Glutamatergic neuron (in vitro differentiated cells): ENCODE measurements at regions not wholly inside any gene's neighbourhood (a gene's known extent, or its start where the extent isn't known, plus 50 kb on each side); places are given as distances from the start of the nearest gene placed in this dataset.

Experiments used
- DNase-seq: peaks from one replicate; pipeline ENCODE4 v3.0.0; 2022
- H3K27ac Mint-ChIP-seq: one replicate; pipeline ENCODE4 v1.8.0; 2020; ENCODE audit warnings: mild to moderate bottlenecking, mixed read lengths, inconsistent platforms; ENCODE audit not compliant: unreplicated experiment
- H3K27me3 Mint-ChIP-seq: one replicate; pipeline ENCODE4 v1.8.0; 2020; ENCODE audit warnings: mild to moderate bottlenecking, moderate library complexity, mixed read lengths, inconsistent platforms; ENCODE audit not compliant: unreplicated experiment
- H3K36me3 Mint-ChIP-seq: one replicate; pipeline ENCODE4 v1.8.0; 2020; ENCODE audit warnings: mild to moderate bottlenecking, mixed read lengths, inconsistent platforms; ENCODE audit not compliant: unreplicated experiment
- H3K4me1 Mint-ChIP-seq: one replicate; pipeline ENCODE4 v1.8.0; 2020; ENCODE audit warnings: mild to moderate bottlenecking, low read depth, mixed read lengths, inconsistent platforms; ENCODE audit not compliant: unreplicated experiment
- H3K4me3 Mint-ChIP-seq: one replicate; pipeline ENCODE4 v1.8.0; 2020; ENCODE audit warnings: mild to moderate bottlenecking, mixed read lengths, inconsistent platforms; ENCODE audit not compliant: unreplicated experiment
- H3K9me3 Mint-ChIP-seq: one replicate; pipeline ENCODE4 v1.8.0; 2020; ENCODE audit warnings: mild to moderate bottlenecking, moderate library complexity, mixed read lengths, inconsistent platforms; ENCODE audit not compliant: unreplicated experiment
- CTCF ChIP-seq: fragments of 200-600 bp; sonication (generic); IDR thresholded peaks from one replicate; pipeline ENCODE4 v1.5.0; 2021; ENCODE audit not compliant: partially characterized antibody, unreplicated experiment

DNA sequence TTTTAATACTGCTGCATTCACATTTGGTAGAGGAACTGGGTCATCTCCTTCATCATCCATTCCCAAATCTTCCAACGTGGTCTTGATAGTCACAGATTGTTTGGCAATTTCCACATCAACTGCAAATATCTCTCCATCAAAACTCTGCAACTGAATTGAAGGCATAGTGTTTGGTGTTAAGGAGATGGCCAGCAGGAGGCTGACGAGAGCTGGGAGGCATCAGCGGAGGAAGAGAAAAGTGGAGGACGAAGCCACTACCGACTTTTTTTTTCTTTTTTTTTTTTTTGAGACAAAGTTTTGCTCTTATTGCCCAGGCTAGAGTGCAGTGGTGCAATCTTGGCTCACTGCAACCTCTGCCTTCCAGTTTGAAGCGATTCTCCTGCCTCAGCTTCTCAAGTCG is 205.0 kb upstream of the KCTD7 start:
- no peak overlapping the region for H3K27ac Mint-ChIP-seq
- no peaks in the 10 kb centered on the region for H3K9me3 Mint-ChIP-seq
- DNase-seq: no peak
- TF ChIP-seq CTCF: no peak
- peaks cover 3% of the 10 kb centered on the region for H3K27me3 Mint-ChIP-seq
- H3K4me3 Mint-ChIP-seq: no peak overlapping the region
- H3K4me1 Mint-ChIP-seq: peaks cover 18% of the 10 kb centered on the region
- H3K36me3 Mint-ChIP-seq: no peaks in the 10 kb centered on the region

- H3K4me3 Mint-ChIP-seq: no peak overlapping the region
- H3K36me3 Mint-ChIP-seq: no peaks in the 10 kb centered on the region
- no peak overlapping the region for H3K27ac Mint-ChIP-seq
- H3K9me3 Mint-ChIP-seq: no peaks in the 10 kb centered on the region
- no peak for TF ChIP-seq CTCF
- no peak for DNase-seq
- H3K4me1 Mint-ChIP-seq: peaks cover 9% of the 10 kb centered on the region
- H3K27me3 Mint-ChIP-seq: peaks cover 4% of the 10 kb centered on the region
Measured at GRCh38 chr7:66426332-66426731, 202.3 kb upstream of the KCTD7 start.

GRCh38 chr7:66426996-66427395 is 201.7 kb upstream of the KCTD7 start:
- no peak for DNase-seq
- no peak overlapping the region for H3K4me3 Mint-ChIP-seq
- H3K27me3 Mint-ChIP-seq: peaks cover 4% of the 10 kb centered on the region
- peaks cover 3% of the 10 kb centered on the region for H3K4me1 Mint-ChIP-seq
- no peaks in the 10 kb centered on the region for H3K36me3 Mint-ChIP-seq
- no peak overlapping the region for H3K27ac Mint-ChIP-seq
- no peaks in the 10 kb centered on the region for H3K9me3 Mint-ChIP-seq
- no peak for TF ChIP-seq CTCF

DNA sequence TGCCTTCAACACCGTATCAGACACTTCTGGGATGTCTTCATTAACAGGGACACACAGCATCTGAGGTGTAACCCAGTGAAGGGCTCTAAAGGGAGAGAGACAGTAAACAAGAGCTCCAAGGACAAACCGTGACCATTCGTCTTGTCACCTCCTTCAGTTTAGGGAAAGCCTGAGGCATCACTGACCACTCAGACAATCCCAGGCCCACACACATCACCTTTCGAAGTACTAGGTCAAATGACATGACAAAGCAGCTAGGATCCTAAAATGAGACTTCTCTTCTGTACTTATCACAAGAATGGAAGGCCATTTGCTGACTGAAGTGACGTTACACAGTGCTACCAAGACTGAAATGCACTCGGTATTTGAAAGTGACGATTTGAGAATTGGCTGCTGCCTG is 200.7 kb upstream of the KCTD7 start:
- H3K27ac Mint-ChIP-seq: no peak overlapping the region
- DNase-seq: no peak
- no peak for TF ChIP-seq CTCF
- H3K27me3 Mint-ChIP-seq: peaks cover 4% of the 10 kb centered on the region
- H3K4me1 Mint-ChIP-seq: peaks cover 2% of the 10 kb centered on the region
- no peaks in the 10 kb centered on the region for H3K36me3 Mint-ChIP-seq
- H3K9me3 Mint-ChIP-seq: no peaks in the 10 kb centered on the region
- no peak overlapping the region for H3K4me3 Mint-ChIP-seq

DNA sequence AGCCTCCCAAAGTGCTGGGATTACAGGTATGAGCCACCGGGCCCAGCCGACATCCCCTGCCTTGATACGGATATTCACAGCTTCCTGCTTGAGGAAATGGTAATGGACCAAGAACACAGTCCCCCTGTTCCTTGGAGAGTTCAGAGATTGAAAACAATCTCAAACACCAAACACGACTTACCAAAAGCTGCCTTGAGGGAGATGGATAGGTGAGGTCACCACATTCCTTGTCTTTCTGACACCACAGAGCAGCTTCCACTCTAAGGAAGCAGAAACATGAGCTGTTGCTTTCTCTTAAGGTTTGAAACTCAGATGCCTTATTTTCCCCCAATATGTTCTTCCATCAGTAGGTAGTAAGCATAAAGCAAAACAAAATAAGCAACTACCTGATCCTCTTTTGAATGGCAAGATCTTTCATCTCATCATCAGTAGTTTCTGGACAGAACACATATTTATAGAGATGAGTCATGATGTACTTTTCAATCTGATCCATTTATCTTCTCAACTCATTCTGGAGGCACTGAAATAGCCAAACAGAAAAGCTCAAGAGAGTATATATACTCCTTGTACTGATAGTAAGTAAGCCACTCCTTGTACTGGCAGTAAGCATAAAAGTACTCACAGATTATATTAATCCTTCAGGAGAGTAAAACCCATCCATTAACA is 199.1 kb upstream of the KCTD7 start:
- H3K27me3 Mint-ChIP-seq: peaks cover 4% of the 10 kb centered on the region
- DNase-seq: no peak
- no peak for TF ChIP-seq CTCF
- H3K4me1 Mint-ChIP-seq: peaks cover 2% of the 10 kb centered on the region
- no peak overlapping the region for H3K27ac Mint-ChIP-seq
- H3K4me3 Mint-ChIP-seq: no peak overlapping the region
- H3K9me3 Mint-ChIP-seq: no peaks in the 10 kb centered on the region
- no peaks in the 10 kb centered on the region for H3K36me3 Mint-ChIP-seq
